B cell (primary cell): ENCODE measurements at regions not wholly inside any gene's neighbourhood (a gene's known extent, or its start where the extent isn't known, plus 50 kb on each side); places are given as distances from the start of the nearest gene placed in this dataset.

Experiments used
- ATAC-seq: fragments of 200-7000 bp; cut with Tn5 transposase; one replicate; pipeline ENCODE4 v1.10.0; 2021; ENCODE audit warnings: low read depth, mild to moderate bottlenecking, moderate number of reproducible peaks, moderate library complexity
- CTCF ChIA-PET: fragments of 350-600 bp; sonication (Branson Sonifier 250); formaldehyde crosslinking; loops from one replicate; lab custom pipeline; 2021; ENCODE audit warnings: antibody characterized with exemption, inconsistent platforms; lab: Charles Lee
- POLR2A ChIA-PET: fragments of 350-600 bp; sonication (Branson Sonifier 250); formaldehyde crosslinking; loops from one replicate; lab custom pipeline; 2021; ENCODE audit warnings: antibody characterized with exemption; lab: Charles Lee
- DNase-seq: peaks from one replicate; pipeline ENCODE4 v3.0.0; 2013
- H2AFZ ChIP-seq: 2 replicates; pipeline ENCODE4 v1.6.1; 2012; ENCODE audit warnings: mild to moderate bottlenecking, low read depth, low read length; ENCODE audit not compliant: insufficient read depth, poor library complexity, severe bottlenecking
- H3K27ac ChIP-seq, 2 donors: 1 replicate in 1 of 2; 2 replicates in 1 of 2; pipeline ENCODE4 v1.5.1; 2012 to 2013; ENCODE audit warnings: low read length in 2 of 2, mild to moderate bottlenecking in 2 of 2, moderate library complexity in 1 of 2
- H3K27me3 ChIP-seq, 4 experiments: fragments of 200-600 bp in 1 of 4; sonication (generic) in 1 of 4; replicated peaks in 1 of 4; 1 replicate in 2 of 4; 2 replicates in 2 of 4; pipeline versions ENCODE4 v1.6.1 to v1.7.0; 2013 to 2016; ENCODE audit warnings: low read length in 3 of 4, mild to moderate bottlenecking in 2 of 4, mixed read lengths in 1 of 4, moderate library complexity in 1 of 4; ENCODE audit not compliant: insufficient read depth in 4 of 4, control insufficient read depth in 3 of 4; ENCODE audit errors: control extremely low read depth in 1 of 4
- H3K36me3 ChIP-seq, 2 experiments: replicated peaks in 1 of 2; 1 replicate in 1 of 2; 2 replicates in 1 of 2; pipeline versions ENCODE4 v1.6.1 to v1.7.1; 2013; ENCODE audit warnings: low read length in 1 of 2; ENCODE audit not compliant: insufficient read depth in 2 of 2, control insufficient read depth in 1 of 2; ENCODE audit errors: control extremely low read depth in 1 of 2, extremely low read depth in 1 of 2
- H3K4me1 ChIP-seq, 2 donors: fragments of 200-600 bp in 1 of 2; sonication (generic) in 1 of 2; 1 replicate in 1 of 2; 2 replicates in 1 of 2; pipeline versions ENCODE4 v1.5.1 to v1.6.1; 2013 to 2017; ENCODE audit warnings: low read length in 2 of 2; ENCODE audit not compliant: control insufficient read depth in 2 of 2, insufficient read depth in 2 of 2
- H3K4me2 ChIP-seq: replicated peaks from 2 replicates; pipeline ENCODE3; 2012; ENCODE audit warnings: mild to moderate bottlenecking, low read depth, low read length; ENCODE audit not compliant: poor library complexity, severe bottlenecking
- H3K4me3 ChIP-seq, 5 experiments: fragments of 200-600 bp in 1 of 5; sonication (generic) in 1 of 5; 1 replicate in 3 of 5; 2 replicates in 2 of 5; pipeline versions ENCODE4 v1.5.1 to v1.7.0; 2011 to 2016; ENCODE audit warnings: low read length in 4 of 5, mild to moderate bottlenecking in 4 of 5, low read depth in 2 of 5, control low read depth in 1 of 5, moderate library complexity in 1 of 5; ENCODE audit not compliant: insufficient read depth in 1 of 5; ENCODE audit errors: control extremely low read depth in 1 of 5, extremely low read depth in 1 of 5
- H3K79me2 ChIP-seq: fragments of 200-600 bp; sonication (generic); one replicate; pipeline ENCODE4 v1.6.0; 2016; ENCODE audit warnings: low read length; ENCODE audit not compliant: control insufficient read depth, insufficient read depth
- H3K9ac ChIP-seq: fragments of 200-600 bp; sonication (generic); 2 replicates; pipeline ENCODE4 v1.6.1; 2017; ENCODE audit warnings: mild to moderate bottlenecking, low read length, moderate library complexity
- H3K9me3 ChIP-seq, 3 donors: one replicate each; pipeline versions ENCODE4 v1.6.1 to v1.7.1; 2013; ENCODE audit warnings: low read length in 2 of 3; ENCODE audit not compliant: control insufficient read depth in 2 of 3, insufficient read depth in 1 of 3; ENCODE audit errors: control extremely low read depth in 1 of 3
- H4K20me1 ChIP-seq: 2 replicates; pipeline ENCODE4 v1.6.0; 2012; ENCODE audit warnings: mild to moderate bottlenecking, low read length; ENCODE audit not compliant: insufficient read depth, control insufficient read depth, poor library complexity, severe bottlenecking
- H3K27ac Mint-ChIP-seq: one replicate; pipeline ENCODE4 v1.8.0; 2021; ENCODE audit warnings: mixed read lengths
- H3K27me3 Mint-ChIP-seq: one replicate; pipeline ENCODE4 v1.8.0; 2021; ENCODE audit warnings: mixed read lengths
- H3K4me1 Mint-ChIP-seq: one replicate; pipeline ENCODE4 v1.8.0; 2021; ENCODE audit warnings: mixed read lengths
- H3K4me3 Mint-ChIP-seq: one replicate; pipeline ENCODE4 v1.8.0; 2021; ENCODE audit warnings: mixed read lengths
- H3K9me3 Mint-ChIP-seq: one replicate; pipeline ENCODE4 v1.8.0; 2022; ENCODE audit warnings: mixed read lengths; ENCODE audit not compliant: insufficient read depth
- EZH2 ChIP-seq: IDR thresholded peaks from 2 replicates; pipeline ENCODE4 v1.6.1; 2012; ENCODE audit warnings: borderline replicate concordance, low read depth, mild to moderate bottlenecking, moderate library complexity, low read length; ENCODE audit not compliant: insufficient read depth, poor library complexity, severe bottlenecking
- WGBS: methylation state at CpG from one replicate; pipeline ENCODE4 v1.1.5; 2013; ENCODE audit warnings: missing lambda C conversion rate; ENCODE audit not compliant: insufficient coverage; 5-methylcytosine and 5-hydroxymethylcytosine counted together
- intact Hi-C: fragments of 100-400 bp; cut with micrococcal nuclease; formaldehyde crosslinking; loops from one replicate; pipeline ENCODE4 v1.10.0; 2022
- TF ChIP-seq, protein P1 (sequence below): fragments of 200-600 bp; IDR thresholded peaks from one replicate; pipeline ENCODE4 v1.8.0; 2022; ENCODE audit warnings: antibody characterized with exemption, mild to moderate bottlenecking

DNA sequence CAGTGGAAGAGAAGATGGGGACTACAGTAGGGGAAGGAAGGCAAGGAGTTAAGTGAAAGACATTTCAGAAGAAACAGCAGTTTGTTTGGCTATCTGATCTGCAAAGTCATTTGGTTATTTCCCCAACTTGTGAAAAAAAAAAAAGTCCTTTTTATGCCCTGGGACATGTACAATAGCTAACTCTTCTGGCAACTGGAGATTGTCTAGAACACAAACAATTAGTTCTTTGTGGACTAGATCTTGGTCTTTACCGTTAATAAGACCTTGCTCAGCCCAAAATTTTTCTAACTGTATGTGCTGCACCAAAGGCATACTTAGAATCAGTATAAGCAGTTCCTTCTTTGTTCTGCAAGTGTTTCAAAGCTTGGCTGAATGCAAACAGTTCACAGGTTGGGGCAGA is 103.5 kb upstream of the NECTIN3 start:
- no peaks in the 10 kb centered on the region for H3K27me3 ChIP-seq
- H3K9me3 Mint-ChIP-seq: peaks cover 2% of the 10 kb centered on the region
- H3K9ac ChIP-seq: no peak overlapping the region
- TF ChIP-seq, protein P1, sequence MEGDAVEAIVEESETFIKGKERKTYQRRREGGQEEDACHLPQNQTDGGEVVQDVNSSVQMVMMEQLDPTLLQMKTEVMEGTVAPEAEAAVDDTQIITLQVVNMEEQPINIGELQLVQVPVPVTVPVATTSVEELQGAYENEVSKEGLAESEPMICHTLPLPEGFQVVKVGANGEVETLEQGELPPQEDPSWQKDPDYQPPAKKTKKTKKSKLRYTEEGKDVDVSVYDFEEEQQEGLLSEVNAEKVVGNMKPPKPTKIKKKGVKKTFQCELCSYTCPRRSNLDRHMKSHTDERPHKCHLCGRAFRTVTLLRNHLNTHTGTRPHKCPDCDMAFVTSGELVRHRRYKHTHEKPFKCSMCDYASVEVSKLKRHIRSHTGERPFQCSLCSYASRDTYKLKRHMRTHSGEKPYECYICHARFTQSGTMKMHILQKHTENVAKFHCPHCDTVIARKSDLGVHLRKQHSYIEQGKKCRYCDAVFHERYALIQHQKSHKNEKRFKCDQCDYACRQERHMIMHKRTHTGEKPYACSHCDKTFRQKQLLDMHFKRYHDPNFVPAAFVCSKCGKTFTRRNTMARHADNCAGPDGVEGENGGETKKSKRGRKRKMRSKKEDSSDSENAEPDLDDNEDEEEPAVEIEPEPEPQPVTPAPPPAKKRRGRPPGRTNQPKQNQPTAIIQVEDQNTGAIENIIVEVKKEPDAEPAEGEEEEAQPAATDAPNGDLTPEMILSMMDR: no peak
- TF ChIP-seq EZH2: no peak
- H4K20me1 ChIP-seq: no peaks in the 10 kb centered on the region
- no peak for DNase-seq
- H3K9me3 ChIP-seq: peaks cover 0 to 9% (median 0%) of the 10 kb centered on the region in 3 donors
- H3K4me3 Mint-ChIP-seq: no peak overlapping the region
- H3K27ac ChIP-seq: no peak overlapping the region
- ChIA-PET CTCF (no interaction called here), POLR2A (no interaction called here)
- no peaks in the 10 kb centered on the region for H3K79me2 ChIP-seq
- WGBS: 60% methylated on average over 1 of the region's 1 CpG
- intact Hi-C loops: no loop called here
- no peaks in the 10 kb centered on the region for H3K27me3 Mint-ChIP-seq
- no peak for ATAC-seq
- no peak overlapping the region for H2AFZ ChIP-seq
- no peaks in the 10 kb centered on the region for H3K36me3 ChIP-seq
- H3K4me3 ChIP-seq: no peak overlapping the region
- no peaks in the 10 kb centered on the region for H3K4me1 ChIP-seq
- no peaks in the 10 kb centered on the region for H3K4me1 Mint-ChIP-seq
- no peak overlapping the region for H3K27ac Mint-ChIP-seq
- H3K4me2 ChIP-seq: no peak overlapping the region

DNA sequence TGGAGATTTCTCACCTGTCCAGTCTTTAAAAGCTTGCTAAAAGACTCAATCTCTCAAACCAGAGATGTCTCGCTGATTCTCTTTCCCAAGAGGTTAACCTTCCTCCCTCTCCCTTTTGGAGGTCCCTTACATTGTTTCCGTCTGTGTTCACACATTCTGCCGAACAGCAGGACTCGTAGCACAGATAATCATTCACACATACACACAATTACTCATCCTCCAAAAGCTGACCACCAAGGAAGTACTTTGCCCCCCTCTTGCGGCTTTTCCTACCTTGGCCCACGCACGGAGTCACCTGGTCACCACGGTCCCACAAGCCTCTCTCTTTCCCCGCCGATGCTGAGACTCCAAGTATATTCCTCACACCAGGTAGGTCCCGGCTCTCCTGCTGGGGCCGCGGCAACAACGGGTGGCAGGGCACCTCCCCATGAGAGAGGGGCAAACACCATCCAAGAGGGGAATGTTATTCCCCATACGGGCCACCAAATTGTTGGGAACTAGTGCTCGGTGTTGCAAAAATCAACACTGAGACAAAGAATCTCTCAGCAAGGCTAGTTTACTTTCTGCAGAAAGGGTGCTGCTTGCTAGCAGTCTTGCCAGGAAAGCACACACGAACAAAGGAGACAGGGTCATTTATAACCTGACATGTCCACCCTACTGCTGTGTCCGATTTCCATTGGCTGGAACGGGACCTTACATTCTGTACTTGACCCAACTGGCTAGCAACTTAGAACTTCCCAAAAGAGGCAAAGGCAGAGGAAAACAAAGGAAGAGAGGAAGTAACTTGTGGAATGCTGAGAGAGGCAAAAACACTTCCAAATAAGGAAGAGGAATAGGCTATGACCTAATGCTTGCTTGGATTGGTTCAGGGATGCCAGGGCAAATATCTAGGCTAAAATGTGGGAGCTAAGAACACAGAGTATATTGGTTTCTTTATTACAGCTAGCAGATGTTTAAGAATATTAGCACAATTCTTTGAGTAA is 102.1 kb upstream of the NECTIN3 start:
- no peak overlapping the region for H3K27ac ChIP-seq
- no peaks in the 10 kb centered on the region for H3K27me3 Mint-ChIP-seq
- H2AFZ ChIP-seq: no peak overlapping the region
- H3K9me3 Mint-ChIP-seq: peaks cover under 1% of the 10 kb centered on the region
- H3K79me2 ChIP-seq: no peaks in the 10 kb centered on the region
- TF ChIP-seq EZH2: no peak
- TF ChIP-seq, protein P1: no peak
- ATAC-seq: no peak
- no peaks in the 10 kb centered on the region for H3K4me1 Mint-ChIP-seq
- 93% methylated on average over 12 of the region's 19 CpGs for WGBS
- H3K4me2 ChIP-seq: no peak overlapping the region
- intact Hi-C loops: no loop called here
- H3K4me3 ChIP-seq: no peak overlapping the region
- no peak overlapping the region for H3K27ac Mint-ChIP-seq
- ChIA-PET CTCF (no interaction called here), POLR2A (no interaction called here)
- no peaks in the 10 kb centered on the region for H3K36me3 ChIP-seq
- H3K27me3 ChIP-seq: no peaks in the 10 kb centered on the region
- no peaks in the 10 kb centered on the region for H3K4me1 ChIP-seq
- no peaks in the 10 kb centered on the region for H4K20me1 ChIP-seq
- H3K9me3 ChIP-seq: peaks cover 0 to 4% (median 0%) of the 10 kb centered on the region in 3 donors
- H3K9ac ChIP-seq: no peak overlapping the region
- no peak overlapping the region for H3K4me3 Mint-ChIP-seq
- no peak for DNase-seq
